HFFc6 (cell line): ENCODE measurements at regions not wholly inside any gene's neighbourhood (a gene's known extent, or its start where the extent isn't known, plus 50 kb on each side); places are given as distances from the start of the nearest gene placed in this dataset.
"Not testable (repeated sequence)": the region's sequence is repeated elsewhere in the genome, so short reads cannot be mapped to it uniquely, and the experiment has no call there.

Experiments used
- DNase-seq: peaks from one replicate; pipeline ENCODE4 v3.0.0-alpha.2; 2018
- H3K27ac Mint-ChIP-seq: 2 replicates; pipeline ENCODE4 v1.8.0; 2020; ENCODE audit warnings: mild to moderate bottlenecking, mixed read lengths
- H3K27me3 Mint-ChIP-seq: 2 replicates; pipeline ENCODE4 v1.8.0; 2021; ENCODE audit warnings: mild to moderate bottlenecking, moderate library complexity, mixed read lengths; ENCODE audit not compliant: insufficient read depth
- H3K36me3 Mint-ChIP-seq: 2 replicates; pipeline ENCODE4 v1.8.0; 2021; ENCODE audit warnings: low read depth, mixed read lengths
- H3K4me1 Mint-ChIP-seq: 2 replicates; pipeline ENCODE4 v1.8.0; 2020; ENCODE audit warnings: low read depth, mixed read lengths
- H3K4me3 Mint-ChIP-seq: 2 replicates; pipeline ENCODE4 v1.8.0; 2020; ENCODE audit warnings: mild to moderate bottlenecking, moderate library complexity, mixed read lengths
- H3K9me3 Mint-ChIP-seq: 2 replicates; pipeline ENCODE4 v1.8.0; 2020; ENCODE audit warnings: mild to moderate bottlenecking, mixed read lengths
- TF ChIP-seq, protein P1 (sequence below): fragments of 200-600 bp; sonication (generic); IDR thresholded peaks from 2 replicates; pipeline ENCODE4 v1.5.0; 2021; ENCODE audit warnings: antibody characterized with exemption, mild to moderate bottlenecking

DNA sequence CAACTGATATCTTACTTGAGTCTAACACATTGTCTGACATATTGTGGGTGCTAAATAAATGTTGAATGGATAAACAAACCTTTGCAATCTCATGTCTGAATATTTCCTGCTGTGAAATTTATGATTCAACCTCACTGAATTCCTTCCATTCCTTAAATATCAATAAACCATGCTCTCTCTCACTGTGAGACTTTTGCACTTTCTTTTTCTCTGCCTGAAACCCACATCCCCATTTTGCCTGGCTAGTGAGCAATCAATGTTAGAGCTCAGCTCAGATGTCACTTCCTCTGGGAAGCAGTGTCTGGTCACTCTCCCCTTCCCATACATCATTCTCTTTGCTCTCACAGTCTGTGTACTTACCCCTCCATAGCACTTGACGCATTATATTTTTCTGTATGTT, 383.7 kb upstream of the TRPC7 start:
- TF ChIP-seq, protein P1, sequence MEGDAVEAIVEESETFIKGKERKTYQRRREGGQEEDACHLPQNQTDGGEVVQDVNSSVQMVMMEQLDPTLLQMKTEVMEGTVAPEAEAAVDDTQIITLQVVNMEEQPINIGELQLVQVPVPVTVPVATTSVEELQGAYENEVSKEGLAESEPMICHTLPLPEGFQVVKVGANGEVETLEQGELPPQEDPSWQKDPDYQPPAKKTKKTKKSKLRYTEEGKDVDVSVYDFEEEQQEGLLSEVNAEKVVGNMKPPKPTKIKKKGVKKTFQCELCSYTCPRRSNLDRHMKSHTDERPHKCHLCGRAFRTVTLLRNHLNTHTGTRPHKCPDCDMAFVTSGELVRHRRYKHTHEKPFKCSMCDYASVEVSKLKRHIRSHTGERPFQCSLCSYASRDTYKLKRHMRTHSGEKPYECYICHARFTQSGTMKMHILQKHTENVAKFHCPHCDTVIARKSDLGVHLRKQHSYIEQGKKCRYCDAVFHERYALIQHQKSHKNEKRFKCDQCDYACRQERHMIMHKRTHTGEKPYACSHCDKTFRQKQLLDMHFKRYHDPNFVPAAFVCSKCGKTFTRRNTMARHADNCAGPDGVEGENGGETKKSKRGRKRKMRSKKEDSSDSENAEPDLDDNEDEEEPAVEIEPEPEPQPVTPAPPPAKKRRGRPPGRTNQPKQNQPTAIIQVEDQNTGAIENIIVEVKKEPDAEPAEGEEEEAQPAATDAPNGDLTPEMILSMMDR = no peak
- H3K27me3 Mint-ChIP-seq = peaks cover 13% of the 10 kb centered on the region; the same call in 1 of the 2 replicates
- peak; percentile 6 for DNase-seq
- no peak overlapping the region; the same call in 1 of the 2 replicates for H3K27ac Mint-ChIP-seq
- no peak overlapping the region for H3K4me3 Mint-ChIP-seq
- no peaks in the 10 kb centered on the region for H3K9me3 Mint-ChIP-seq
- H3K4me1 Mint-ChIP-seq = peaks cover 21% of the 10 kb centered on the region
- no peaks in the 10 kb centered on the region for H3K36me3 Mint-ChIP-seq

- TF ChIP-seq, protein P1 = no peak
- peaks cover 7% of the 10 kb centered on the region for H3K9me3 Mint-ChIP-seq
- peaks cover 21% of the 10 kb centered on the region for H3K4me1 Mint-ChIP-seq
- H3K27ac Mint-ChIP-seq = no peak overlapping the region
- peaks cover 11% of the 10 kb centered on the region for H3K27me3 Mint-ChIP-seq
- H3K4me3 Mint-ChIP-seq = no peak overlapping the region
- peaks cover 17% of the 10 kb centered on the region for H3K36me3 Mint-ChIP-seq
- DNase-seq = no peak
These were observed 377.7 kb upstream of the TRPC7 start for GRCh38 chr5:136743052-136743451.

DNA sequence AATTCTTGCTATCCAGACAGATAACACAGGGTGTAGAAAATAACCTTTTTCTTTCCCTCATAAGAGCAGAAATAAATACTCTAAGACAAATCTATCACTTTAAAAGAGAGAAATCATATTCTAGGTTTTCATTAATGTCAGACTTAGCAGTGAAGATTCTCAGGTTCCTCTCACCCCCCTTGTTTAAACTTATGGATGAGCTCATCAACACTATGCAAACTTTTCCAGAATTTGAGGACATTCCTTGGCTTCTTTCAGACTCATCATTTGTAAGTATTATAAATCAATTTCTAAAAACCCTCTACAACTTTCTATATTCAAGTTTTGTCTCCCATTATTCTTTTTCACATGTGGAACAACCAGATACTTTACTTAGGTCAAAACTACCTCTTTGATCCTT, 374.9 kb upstream of the TRPC7 start:
- H3K4me1 Mint-ChIP-seq = peaks cover 22% of the 10 kb centered on the region
- H3K27ac Mint-ChIP-seq = no peak overlapping the region
- TF ChIP-seq, protein P1 = no peak
- H3K9me3 Mint-ChIP-seq = peaks cover 7% of the 10 kb centered on the region
- peaks cover 17% of the 10 kb centered on the region for H3K36me3 Mint-ChIP-seq
- H3K4me3 Mint-ChIP-seq = no peak overlapping the region
- no peak for DNase-seq
- H3K27me3 Mint-ChIP-seq = peaks cover 16% of the 10 kb centered on the region

- peaks cover 22% of the 10 kb centered on the region for H3K4me1 Mint-ChIP-seq
- H3K36me3 Mint-ChIP-seq = peaks cover 17% of the 10 kb centered on the region
- not testable (repeated sequence) for H3K9me3 Mint-ChIP-seq
These were observed 373.9 kb upstream of the TRPC7 start for GRCh38 chr5:136739271-136739670.

DNA sequence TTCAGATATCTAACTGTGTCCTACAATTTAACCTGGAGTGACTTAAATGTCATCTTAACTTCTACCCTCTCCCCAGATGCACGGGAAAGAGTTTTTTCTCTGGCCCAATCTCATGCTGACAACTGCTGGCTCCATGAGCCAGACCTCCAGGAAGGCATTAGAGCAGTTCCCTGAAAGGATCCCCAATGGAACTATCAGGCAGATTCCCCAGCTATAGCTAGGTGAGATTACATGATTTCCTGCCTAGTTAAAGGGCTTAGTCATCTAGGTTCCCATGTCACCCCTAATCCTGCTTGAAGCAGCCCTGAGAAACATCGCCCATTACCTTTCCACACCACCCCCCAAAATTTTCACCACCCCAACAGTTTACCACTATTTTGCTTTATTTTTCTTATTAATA, 373.5 kb upstream of the TRPC7 start:
- DNase-seq = no peak

More at GRCh38 chr5:136739271-136739670, 373.9 kb upstream of the TRPC7 start:
- H3K27me3 Mint-ChIP-seq = peaks cover 14% of the 10 kb centered on the region
- H3K27ac Mint-ChIP-seq, H3K4me3 Mint-ChIP-seq, DNase-seq: not testable (repeated sequence)

DNA sequence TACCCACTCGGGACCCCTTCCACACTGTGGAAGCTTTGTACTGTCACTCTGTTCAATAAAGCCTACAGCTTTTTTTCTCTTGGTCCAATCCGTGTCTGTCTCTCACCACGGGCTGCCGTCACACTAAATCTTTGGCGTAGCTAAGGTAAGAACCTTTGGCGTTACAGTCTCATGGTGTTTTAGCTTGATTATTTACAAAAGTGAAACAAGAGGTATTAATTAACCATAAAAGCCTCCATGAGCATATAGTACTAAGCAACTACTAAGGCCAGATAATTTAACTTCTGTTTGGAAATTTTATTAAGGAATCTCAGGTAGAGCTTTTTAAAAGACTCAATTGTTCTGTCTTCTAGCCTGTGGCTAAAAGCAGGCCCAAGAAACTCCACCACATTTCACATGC, 370.7 kb upstream of the TRPC7 start:
- H3K27ac Mint-ChIP-seq = no peak overlapping the region
- no peak overlapping the region for H3K4me3 Mint-ChIP-seq

More for the DNA sequence above, 373.5 kb upstream of the TRPC7 start:
- H3K27me3 Mint-ChIP-seq = peaks cover 14% of the 10 kb centered on the region
- no peak overlapping the region for H3K4me3 Mint-ChIP-seq
- H3K9me3 Mint-ChIP-seq = peaks cover 7% of the 10 kb centered on the region
- no peak overlapping the region for H3K27ac Mint-ChIP-seq
- H3K4me1 Mint-ChIP-seq = peaks cover 22% of the 10 kb centered on the region
- TF ChIP-seq, protein P1 = no peak
- H3K36me3 Mint-ChIP-seq = peaks cover 15% of the 10 kb centered on the region

DNA sequence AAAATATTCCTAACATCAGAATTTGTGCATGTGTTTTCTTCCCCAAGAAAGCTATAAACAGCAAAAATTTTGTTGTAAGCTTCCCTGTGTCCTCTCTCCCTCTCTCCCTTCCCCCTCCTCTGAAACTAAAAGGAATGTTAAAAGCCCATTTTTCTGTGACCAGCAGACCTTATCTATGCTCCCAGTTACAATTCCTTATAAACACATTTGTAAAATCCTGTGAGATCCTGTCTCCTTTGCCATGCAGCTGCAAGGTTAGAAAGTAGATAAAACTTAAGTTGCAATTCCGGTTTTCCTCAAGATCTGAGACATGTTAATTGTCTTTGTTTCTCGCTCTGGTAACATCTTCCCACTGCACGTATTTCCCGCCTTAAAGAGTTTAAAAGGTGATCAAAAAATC, 370.3 kb upstream of the TRPC7 start:
- not testable (repeated sequence) for H3K27ac Mint-ChIP-seq, H3K9me3 Mint-ChIP-seq, H3K36me3 Mint-ChIP-seq, H3K4me3 Mint-ChIP-seq, DNase-seq
- peaks cover 12% of the 10 kb centered on the region for H3K27me3 Mint-ChIP-seq
- peaks cover 37% of the 10 kb centered on the region for H3K4me1 Mint-ChIP-seq

More for the DNA sequence above, 370.7 kb upstream of the TRPC7 start:
- peaks cover 12% of the 10 kb centered on the region for H3K27me3 Mint-ChIP-seq
- peaks cover 33% of the 10 kb centered on the region for H3K4me1 Mint-ChIP-seq
- DNase-seq = no peak
- no peaks in the 10 kb centered on the region for H3K9me3 Mint-ChIP-seq
- TF ChIP-seq, protein P1 = no peak
- H3K36me3 Mint-ChIP-seq = no peaks in the 10 kb centered on the region
